Liver (tissue), 8 donors: ENCODE measurements at regions not wholly inside any gene's neighbourhood (a gene's known extent, or its start where the extent isn't known, plus 50 kb on each side); places are given as distances from the start of the nearest gene placed in this dataset.

Experiments
- DNase-seq: peaks from one replicate; pipeline ENCODE4 v3.0.0-alpha.2; 2017; ENCODE audit warnings: low spot score
- H3K27ac ChIP-seq, 2 donors: one replicate each; pipeline ENCODE4 v1.7.0; 2013; ENCODE audit warnings: inconsistent platforms in 2 of 2, low read length in 2 of 2, control low read depth in 1 of 2, low read depth in 1 of 2, mild to moderate bottlenecking in 1 of 2
- H3K27me3 ChIP-seq, 4 donors: one replicate each; pipeline versions ENCODE4 v1.6.1 to v1.7.0; 2013; ENCODE audit warnings: low read length in 3 of 4, inconsistent platforms in 1 of 4, mild to moderate bottlenecking in 1 of 4, moderate library complexity in 1 of 4; ENCODE audit not compliant: control insufficient read depth in 4 of 4, insufficient read depth in 4 of 4
- H3K36me3 ChIP-seq, 4 donors: one replicate each; pipeline versions ENCODE4 v1.6.1 to v1.7.0; 2013; ENCODE audit warnings: low read length in 3 of 4, mild to moderate bottlenecking in 3 of 4, low read depth in 1 of 4, moderate library complexity in 1 of 4; ENCODE audit not compliant: control insufficient read depth in 4 of 4, insufficient read depth in 3 of 4
- H3K4me1 ChIP-seq, 4 donors: one replicate each; pipeline versions ENCODE4 v1.6.1 to v1.7.0; 2013; ENCODE audit warnings: low read length in 3 of 4, mild to moderate bottlenecking in 3 of 4, moderate library complexity in 1 of 4; ENCODE audit not compliant: control insufficient read depth in 4 of 4, insufficient read depth in 4 of 4
- H3K4me3 ChIP-seq, 3 donors: one replicate each; pipeline versions ENCODE4 v1.6.1 to v1.7.0; 2013; ENCODE audit warnings: low read length in 3 of 3, control low read depth in 1 of 3, low read depth in 1 of 3, mild to moderate bottlenecking in 1 of 3
- H3K9ac ChIP-seq, 2 donors: one replicate each; pipeline ENCODE4 v1.7.0; 2013; ENCODE audit warnings: low read length in 2 of 2, mild to moderate bottlenecking in 2 of 2, moderate library complexity in 2 of 2, control low read depth in 1 of 2, low read depth in 1 of 2
- H3K9me3 ChIP-seq, 4 donors: one replicate each; pipeline versions ENCODE4 v1.6.1 to v1.7.0; 2013; ENCODE audit warnings: low read length in 3 of 4; ENCODE audit not compliant: control insufficient read depth in 4 of 4
- ATF3 ChIP-seq: IDR thresholded peaks from 2 replicates; pipeline ENCODE4 v1.6.1; 2016; ENCODE audit warnings: antibody characterized with exemption
- CTCF ChIP-seq: fragments of 150-350 bp; IDR thresholded peaks from 2 replicates; pipeline ENCODE4 v1.5.1; 2017; ENCODE audit warnings: improper control_type of control experiment, low read depth, low read length; ENCODE audit not compliant: missing input control
- EGR1 ChIP-seq, 2 donors: IDR thresholded peaks; 2 replicates each; pipeline ENCODE4 v1.6.1; 2016 to 2018; ENCODE audit warnings: antibody characterized with exemption in 2 of 2, low read depth in 2 of 2
- FOXA1 ChIP-seq: IDR thresholded peaks from 2 replicates; pipeline ENCODE4 v1.6.1; 2016; ENCODE audit warnings: antibody characterized with exemption
- FOXA2 ChIP-seq: IDR thresholded peaks from 2 replicates; pipeline ENCODE4 v1.6.1; 2016; ENCODE audit warnings: antibody characterized with exemption
- GABPA ChIP-seq, 2 donors: IDR thresholded peaks in 1 of 2; conservative IDR thresholded peaks in 1 of 2; 2 replicates each; pipeline ENCODE4 v1.6.1; 2016; ENCODE audit warnings: antibody characterized with exemption in 2 of 2, mild to moderate bottlenecking in 1 of 2, moderate library complexity in 1 of 2
- HNF4A ChIP-seq, 2 donors: conservative IDR thresholded peaks; 2 replicates each; pipeline ENCODE4 v1.6.1; 2016; ENCODE audit warnings: antibody characterized with exemption in 2 of 2, mild to moderate bottlenecking in 2 of 2
- HNF4G ChIP-seq: IDR thresholded peaks from 2 replicates; pipeline ENCODE4 v1.6.1; 2016; ENCODE audit warnings: antibody characterized with exemption
- JUND ChIP-seq, 2 donors: IDR thresholded peaks; 2 replicates each; pipeline ENCODE4 v1.6.1; 2016; ENCODE audit warnings: antibody characterized with exemption in 2 of 2
- MAX ChIP-seq: IDR thresholded peaks from 2 replicates; pipeline ENCODE4 v1.6.1; 2016; ENCODE audit warnings: antibody characterized with exemption
- NR2F2 ChIP-seq: IDR thresholded peaks from 2 replicates; pipeline ENCODE4 v1.6.1; 2016; ENCODE audit warnings: antibody characterized with exemption
- RAD21 ChIP-seq, 2 donors: IDR thresholded peaks; 2 replicates each; pipeline ENCODE4 v1.6.1; 2016; ENCODE audit warnings: antibody characterized with exemption in 2 of 2, mild to moderate bottlenecking in 2 of 2
- REST ChIP-seq: IDR thresholded peaks from 2 replicates; pipeline ENCODE4 v1.6.1; 2016; ENCODE audit warnings: antibody characterized with exemption, mild to moderate bottlenecking
- RXRA ChIP-seq, 2 donors: IDR thresholded peaks; 2 replicates each; pipeline ENCODE4 v1.6.1; 2017 to 2018; ENCODE audit warnings: antibody characterized with exemption in 2 of 2, mild to moderate bottlenecking in 1 of 2
- SP1 ChIP-seq: IDR thresholded peaks from 2 replicates; pipeline ENCODE4 v1.6.1; 2018; ENCODE audit warnings: antibody characterized with exemption, mild to moderate bottlenecking
- TAF1 ChIP-seq: conservative IDR thresholded peaks from 2 replicates; pipeline ENCODE4 v1.6.1; 2016; ENCODE audit warnings: antibody characterized with exemption, mild to moderate bottlenecking
- YY1 ChIP-seq: IDR thresholded peaks from 2 replicates; pipeline ENCODE4 v1.6.1; 2016; ENCODE audit warnings: antibody characterized with exemption, mild to moderate bottlenecking
- ZBTB33 ChIP-seq: IDR thresholded peaks from 2 replicates; pipeline ENCODE4 v1.6.1; 2016; ENCODE audit warnings: antibody characterized with exemption
- WGBS: extraction: QIAGEN DNeasy Blood & Tissue Kit; methylation state at CpG from one replicate; pipeline ENCODE4 v1.1.7; 2013; 5-methylcytosine and 5-hydroxymethylcytosine counted together
- donor health status: healthy.
- donor health status: healthy.
- donor health status: healthy.
- donor health status: healthy.
- donor health status: healthy.

GRCh38 chr11:109249597-109249996 is 172.4 kb upstream of the C11orf87 start:
- 41% methylated on average over 3 of the region's 3 CpGs for WGBS

More at GRCh38 chr11:109249597-109249996, 172.4 kb upstream of the C11orf87 start:
- no peak overlapping the region for H3K9ac ChIP-seq
- no peaks in the 10 kb centered on the region for H3K9me3 ChIP-seq
- H3K27ac ChIP-seq, result no peak overlapping the region
- no peak for TF ChIP-seq SP1
- no peak for TF ChIP-seq EGR1 (IDR thresholded peaks at IDR 0.05; ENCODE audit: low read depth in 2 of 2)
- TF ChIP-seq TAF1, result no peak
- no peak for TF ChIP-seq YY1
- TF ChIP-seq FOXA2, result no peak
- no peak for TF ChIP-seq HNF4A (conservative IDR thresholded peaks at IDR 0.05)
- no peak for TF ChIP-seq RAD21 (IDR thresholded peaks at IDR 0.05)
- no peak for TF ChIP-seq MAX
- TF ChIP-seq JUND (IDR thresholded peaks at IDR 0.05), result no peak
- no peak for TF ChIP-seq GABPA (IDR thresholded peaks at IDR 0.05 in 1 of 2, conservative IDR thresholded peaks at IDR 0.05 in 1 of 2)
- TF ChIP-seq FOXA1, result no peak
- TF ChIP-seq CTCF, result no peak
- TF ChIP-seq NR2F2, result no peak
- TF ChIP-seq ATF3, result no peak
- TF ChIP-seq ZBTB33, result no peak
- no peak for TF ChIP-seq REST
- no peak for TF ChIP-seq HNF4G
- no peak for TF ChIP-seq RXRA (IDR thresholded peaks at IDR 0.05)
- H3K4me1 ChIP-seq, result no peaks in the 10 kb centered on the region
- DNase-seq, result no peak
- no peaks in the 10 kb centered on the region for H3K27me3 ChIP-seq
- H3K4me3 ChIP-seq, result no peak overlapping the region
- H3K36me3 ChIP-seq, result no peaks in the 10 kb centered on the region
